Right lobe of liver (tissue), 6 donors: ENCODE measurements at regions not wholly inside any gene's neighbourhood (a gene's known extent, or its start where the extent isn't known, plus 50 kb on each side); places are given as distances from the start of the nearest gene placed in this dataset.

Experiments used
- ATAC-seq, 4 donors: fragments of 200-7000 bp; cut with Tn5 transposase; one replicate each; pipeline ENCODE4 v1.9.1; 2020; ENCODE audit warnings: mild to moderate bottlenecking in 4 of 4, moderate library complexity in 4 of 4
- DNase-seq, 3 donors: peaks; one replicate each; pipeline ENCODE4 v3.0.0-alpha.2; 2020
- H3K27ac ChIP-seq, 3 donors: fragments of 200-600 bp; one replicate each; pipeline ENCODE4 v1.8.0; 2022
- H3K27me3 ChIP-seq, 2 donors: fragments of 200-600 bp; one replicate each; pipeline ENCODE4 v1.8.0; 2022
- H3K36me3 ChIP-seq, 4 donors: fragments of 200-600 bp; sonication (generic) in 1 of 4; one replicate each; pipeline versions ENCODE4 v1.5.1 to v1.8.0; 2017 to 2022; ENCODE audit warnings: control low read depth in 1 of 4
- H3K4me1 ChIP-seq, 4 donors: fragments of 200-600 bp; sonication (generic) in 1 of 4; one replicate each; pipeline versions ENCODE4 v1.5.1 to v1.8.0; 2017 to 2022; ENCODE audit warnings: control low read depth in 1 of 4
- H3K4me3 ChIP-seq, 3 donors: fragments of 200-600 bp; one replicate each; pipeline ENCODE4 v1.8.0; 2022
- H3K9me3 ChIP-seq, 4 donors: fragments of 200-600 bp; sonication (generic) in 1 of 4; one replicate each; pipeline versions ENCODE4 v1.5.1 to v1.8.0; 2017 to 2022; ENCODE audit warnings: control low read depth in 1 of 4
- POLR2A ChIP-seq: fragments of 450-650 bp; IDR thresholded peaks from one replicate; pipeline ENCODE4 v1.6.1; 2017; ENCODE audit warnings: antibody characterized with exemption, mild to moderate bottlenecking
- WGBS: methylation state at CpG from one replicate; pipeline ENCODE4 v1.1.6; 2018; ENCODE audit warnings: low coverage, low lambda C conversion rate; ENCODE audit not compliant: insufficient coverage; ENCODE audit errors: missing lambda C conversion rate; 5-methylcytosine and 5-hydroxymethylcytosine counted together
- intact Hi-C, 2 donors: fragments of 100-400 bp; cut with DNase I; formaldehyde crosslinking; loops; one replicate each; pipeline versions ENCODE4 v1.11.2 to v1.14.1; 2022
- small RNA-seq, 2 experiments: library from RNA; depleted of rRNA; stranded (forward); fragments of <200 nt; gene quantifications; one replicate each; pipeline ENCODE3, GENCODE V24; 2016
- TF ChIP-seq, protein P1 (sequence below), 4 donors: fragments of 200-600 bp in 3 of 4; fragments of 450-650 bp in 1 of 4; IDR thresholded peaks; one replicate each; pipeline versions ENCODE4 v1.5.1 to v1.8.0; 2016 to 2022; ENCODE audit warnings: antibody characterized with exemption in 4 of 4, mild to moderate bottlenecking in 2 of 4
- donor health status: DM: no; HTN: yes; CAD: no.
- donor health status: DM: no; HTN: no; CAD: no.
- donor health status: DM: no; HTN: no; CAD: no.
- donor health status: DM: no; HTN: yes; CAD: no.
- donor health status: DM: no; HTN: yes; CAD: no.

DNA sequence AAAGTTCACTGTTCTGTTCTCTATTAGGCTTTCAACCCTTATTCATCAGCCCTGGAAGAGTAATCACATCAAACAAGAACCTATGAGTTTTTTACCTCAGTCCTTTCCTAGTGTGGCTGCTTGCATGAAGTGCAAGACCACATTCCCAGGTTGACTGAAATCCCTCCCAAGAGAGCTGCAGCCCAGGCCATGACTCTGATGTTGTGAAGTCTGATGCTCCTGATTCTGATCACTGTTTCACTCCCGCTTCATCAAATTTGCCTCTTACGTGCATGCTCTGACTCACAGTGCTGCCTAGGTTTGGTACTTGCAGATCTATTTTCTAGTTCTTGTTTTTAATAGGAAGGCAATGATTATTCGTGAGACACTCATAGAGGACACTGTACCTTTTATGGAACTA, 58.2 kb upstream of the DSEL start:
- Histone ChIP-seq H3K36me3 (no peaks in the 10 kb centered on the region), H3K27ac (no peak overlapping the region), H3K9me3 (no peaks in the 10 kb centered on the region), H3K4me1 (no peaks in the 10 kb centered on the region), H3K27me3 (no peaks in the 10 kb centered on the region), H3K4me3 (no peak overlapping the region)
- intact Hi-C loops: no loop called here
- no peak for TF ChIP-seq POLR2A
- TF ChIP-seq, protein P1, sequence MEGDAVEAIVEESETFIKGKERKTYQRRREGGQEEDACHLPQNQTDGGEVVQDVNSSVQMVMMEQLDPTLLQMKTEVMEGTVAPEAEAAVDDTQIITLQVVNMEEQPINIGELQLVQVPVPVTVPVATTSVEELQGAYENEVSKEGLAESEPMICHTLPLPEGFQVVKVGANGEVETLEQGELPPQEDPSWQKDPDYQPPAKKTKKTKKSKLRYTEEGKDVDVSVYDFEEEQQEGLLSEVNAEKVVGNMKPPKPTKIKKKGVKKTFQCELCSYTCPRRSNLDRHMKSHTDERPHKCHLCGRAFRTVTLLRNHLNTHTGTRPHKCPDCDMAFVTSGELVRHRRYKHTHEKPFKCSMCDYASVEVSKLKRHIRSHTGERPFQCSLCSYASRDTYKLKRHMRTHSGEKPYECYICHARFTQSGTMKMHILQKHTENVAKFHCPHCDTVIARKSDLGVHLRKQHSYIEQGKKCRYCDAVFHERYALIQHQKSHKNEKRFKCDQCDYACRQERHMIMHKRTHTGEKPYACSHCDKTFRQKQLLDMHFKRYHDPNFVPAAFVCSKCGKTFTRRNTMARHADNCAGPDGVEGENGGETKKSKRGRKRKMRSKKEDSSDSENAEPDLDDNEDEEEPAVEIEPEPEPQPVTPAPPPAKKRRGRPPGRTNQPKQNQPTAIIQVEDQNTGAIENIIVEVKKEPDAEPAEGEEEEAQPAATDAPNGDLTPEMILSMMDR (IDR thresholded peaks at IDR 0.05): no peak
- ATAC-seq (no peak), DNase-seq (no peak)
- 70% methylated on average over 3 of the region's 3 CpGs for WGBS

DNA sequence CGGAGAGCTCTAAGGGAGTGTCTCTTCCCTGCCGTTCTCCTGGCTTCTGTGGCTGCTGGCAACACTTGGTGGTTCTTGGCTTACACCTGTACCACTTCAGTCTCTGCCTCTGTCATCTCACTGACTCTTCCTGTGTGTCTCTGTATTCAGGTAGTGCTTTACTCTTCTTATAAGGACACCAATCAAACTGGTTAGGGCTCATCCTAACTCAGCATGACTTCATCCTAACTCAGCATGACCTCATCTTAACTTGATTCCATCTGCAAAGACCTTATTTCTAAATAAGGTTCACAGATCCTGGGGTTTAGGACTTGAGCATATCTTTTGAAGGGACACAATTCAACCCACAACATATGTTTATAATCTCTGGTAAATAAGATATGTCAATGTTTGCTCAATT, 51.6 kb upstream of the DSEL start:
- Histone ChIP-seq H3K9me3 (no peaks in the 10 kb centered on the region), H3K4me1 (no peaks in the 10 kb centered on the region), H3K27me3 (no peaks in the 10 kb centered on the region), H3K36me3 (no peaks in the 10 kb centered on the region), H3K27ac (no peak overlapping the region), H3K4me3 (no peak overlapping the region)
- ATAC-seq (no peak), DNase-seq (no peak)
- TF ChIP-seq POLR2A: no peak
- TF ChIP-seq, protein P1 (IDR thresholded peaks at IDR 0.05): no peak
- intact Hi-C loops: no loop called here
- WGBS: 71% methylated on average over 2 of the region's 2 CpGs

Small RNA genes lying in the stretch of these regions (small RNA-seq; reads per million reads assigned to genes)
- 0 reads per million in 2 experiments for gene AC067819.1
